Colonic mucosa (tissue), 4 donors: ENCODE measurements at regions not wholly inside any gene's neighbourhood (a gene's known extent, or its start where the extent isn't known, plus 50 kb on each side); places are given as distances from the start of the nearest gene placed in this dataset.

Experiments
- DNase-seq: peaks from one replicate; pipeline ENCODE4 v3.0.0-alpha.2; 2020
- H3K27ac ChIP-seq: fragments of 200-600 bp; one replicate; pipeline ENCODE4 v1.8.0; 2021
- H3K27me3 ChIP-seq: fragments of 200-600 bp; one replicate; pipeline ENCODE4 v1.8.0; 2021
- H3K36me3 ChIP-seq: fragments of 200-600 bp; one replicate; pipeline ENCODE4 v1.8.0; 2021
- H3K4me1 ChIP-seq: fragments of 200-600 bp; one replicate; pipeline ENCODE4 v1.8.0; 2021; ENCODE audit warnings: mild to moderate bottlenecking
- H3K4me3 ChIP-seq: fragments of 200-600 bp; one replicate; pipeline ENCODE4 v1.8.0; 2021
- H3K9ac ChIP-seq, 2 donors: one replicate each; pipeline ENCODE4 v1.7.0; 2013; ENCODE audit warnings: control low read depth in 2 of 2, low read depth in 2 of 2, low read length in 2 of 2
- H3K9me3 ChIP-seq: fragments of 200-600 bp; one replicate; pipeline ENCODE4 v1.8.0; 2021
- intact Hi-C: fragments of 100-400 bp; cut with DNase I; formaldehyde crosslinking; loops from one replicate; pipeline ENCODE4 v1.14.1; 2022
- TF ChIP-seq, protein P1 (sequence below): fragments of 200-600 bp; IDR thresholded peaks from one replicate; pipeline ENCODE4 v1.8.0; 2022; ENCODE audit warnings: antibody characterized with exemption, mild to moderate bottlenecking
- donor health status: healthy.
- donor health status: DM: no; HTN: no; CAD: no.
- donor health status: DM: no; HTN: no; CAD: no.

DNA sequence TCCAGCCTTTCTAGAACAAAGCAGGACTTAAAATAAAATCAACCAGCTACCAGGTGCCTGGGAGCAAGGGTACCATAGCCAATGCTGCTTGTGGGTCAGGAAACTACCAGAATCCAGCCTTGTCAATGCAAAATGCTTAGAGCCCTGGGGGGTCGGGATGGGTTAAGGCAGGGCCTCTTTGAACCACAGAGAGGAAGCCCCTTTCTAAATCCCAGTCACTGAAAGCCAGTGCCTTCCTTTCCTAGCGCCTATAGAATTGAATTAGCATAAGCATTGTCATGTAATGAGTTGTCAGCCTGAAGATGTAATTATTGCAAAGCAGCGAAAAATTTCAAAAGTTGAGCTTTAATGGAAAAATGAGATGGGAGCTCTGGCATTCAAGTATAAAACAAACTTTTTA lies 176.6 kb upstream of the DAB1 start:
- Histone ChIP-seq H3K27me3 (no peaks in the 10 kb centered on the region), H3K36me3 (no peaks in the 10 kb centered on the region), H3K4me3 (no peak overlapping the region), H3K9ac (no peak overlapping the region), H3K4me1 (no peaks in the 10 kb centered on the region), H3K9me3 (no peaks in the 10 kb centered on the region), H3K27ac (no peak overlapping the region)
- intact Hi-C loops: no loop called here
- no peak for DNase-seq
- TF ChIP-seq, protein P1, sequence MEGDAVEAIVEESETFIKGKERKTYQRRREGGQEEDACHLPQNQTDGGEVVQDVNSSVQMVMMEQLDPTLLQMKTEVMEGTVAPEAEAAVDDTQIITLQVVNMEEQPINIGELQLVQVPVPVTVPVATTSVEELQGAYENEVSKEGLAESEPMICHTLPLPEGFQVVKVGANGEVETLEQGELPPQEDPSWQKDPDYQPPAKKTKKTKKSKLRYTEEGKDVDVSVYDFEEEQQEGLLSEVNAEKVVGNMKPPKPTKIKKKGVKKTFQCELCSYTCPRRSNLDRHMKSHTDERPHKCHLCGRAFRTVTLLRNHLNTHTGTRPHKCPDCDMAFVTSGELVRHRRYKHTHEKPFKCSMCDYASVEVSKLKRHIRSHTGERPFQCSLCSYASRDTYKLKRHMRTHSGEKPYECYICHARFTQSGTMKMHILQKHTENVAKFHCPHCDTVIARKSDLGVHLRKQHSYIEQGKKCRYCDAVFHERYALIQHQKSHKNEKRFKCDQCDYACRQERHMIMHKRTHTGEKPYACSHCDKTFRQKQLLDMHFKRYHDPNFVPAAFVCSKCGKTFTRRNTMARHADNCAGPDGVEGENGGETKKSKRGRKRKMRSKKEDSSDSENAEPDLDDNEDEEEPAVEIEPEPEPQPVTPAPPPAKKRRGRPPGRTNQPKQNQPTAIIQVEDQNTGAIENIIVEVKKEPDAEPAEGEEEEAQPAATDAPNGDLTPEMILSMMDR: no peak

DNA sequence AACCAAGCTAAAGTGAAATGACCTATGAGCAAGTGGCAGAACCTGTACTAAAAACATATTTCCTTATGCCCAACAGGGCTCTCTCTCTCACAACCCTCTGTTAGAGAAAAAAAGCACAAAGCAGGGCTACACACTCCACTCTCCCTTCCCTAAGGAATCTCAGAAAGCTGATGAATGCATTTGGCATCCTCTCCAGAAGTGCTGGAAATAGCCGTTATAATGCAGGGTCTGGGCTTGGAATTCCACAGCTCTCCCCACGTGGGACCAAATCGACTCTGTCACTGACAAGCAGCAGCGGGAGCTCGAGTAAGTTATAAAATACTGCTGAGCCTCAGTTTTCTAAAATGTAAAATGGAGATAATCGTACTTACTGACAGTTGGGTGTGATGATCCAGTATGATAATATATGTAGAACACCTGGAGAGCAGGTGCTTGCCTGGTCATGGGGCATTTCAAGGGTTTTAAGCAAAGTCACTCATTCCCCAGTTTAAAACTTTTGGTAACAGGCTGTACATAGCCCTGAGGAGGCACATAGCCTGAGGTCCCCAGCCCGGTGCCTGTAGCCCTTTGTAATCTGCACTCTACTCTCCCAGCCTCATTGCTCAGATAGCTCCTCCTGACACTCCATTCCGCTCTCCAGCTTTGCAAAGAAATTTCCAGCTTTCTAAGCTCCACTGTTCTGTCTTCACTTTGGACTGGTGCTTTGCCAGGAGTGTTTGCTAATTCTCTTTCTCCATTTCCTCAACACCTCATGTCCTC lies 175.6 kb upstream of the DAB1 start:
- no peak for DNase-seq
- H3K4me1 ChIP-seq: no peaks in the 10 kb centered on the region
- H3K9ac ChIP-seq: no peak overlapping the region
- intact Hi-C loops: no loop called here
- H3K27ac ChIP-seq: no peak overlapping the region
- TF ChIP-seq, protein P1: no peak
- no peak overlapping the region for H3K4me3 ChIP-seq
- no peaks in the 10 kb centered on the region for H3K27me3 ChIP-seq
- H3K9me3 ChIP-seq: no peaks in the 10 kb centered on the region
- no peaks in the 10 kb centered on the region for H3K36me3 ChIP-seq

DNA sequence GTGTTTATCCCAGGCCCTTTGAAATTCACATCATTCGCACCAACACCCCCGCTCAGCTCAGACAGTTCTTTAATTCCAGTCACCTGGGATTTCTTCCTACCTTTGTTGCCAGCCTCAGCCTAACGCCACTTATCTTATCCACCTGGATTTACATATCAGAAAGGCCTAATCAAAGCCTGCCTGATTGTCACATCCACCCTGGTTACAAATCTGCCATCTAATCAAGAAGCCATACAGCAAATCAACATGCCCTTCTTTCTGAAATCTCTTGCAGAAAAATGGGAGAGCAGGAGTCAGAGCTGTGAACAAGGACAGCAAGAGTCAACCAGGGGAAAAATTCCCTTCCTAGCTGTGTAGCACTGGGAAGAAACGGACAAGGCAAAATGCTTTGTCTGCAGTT lies 173.2 kb upstream of the DAB1 start:
- no peak for DNase-seq
- Histone ChIP-seq H3K9me3 (no peaks in the 10 kb centered on the region), H3K36me3 (no peaks in the 10 kb centered on the region), H3K4me1 (no peaks in the 10 kb centered on the region), H3K4me3 (no peak overlapping the region), H3K27me3 (no peaks in the 10 kb centered on the region), H3K9ac (no peak overlapping the region), H3K27ac (no peak overlapping the region)
- intact Hi-C loops: no loop called here
- TF ChIP-seq, protein P1: no peak

DNA sequence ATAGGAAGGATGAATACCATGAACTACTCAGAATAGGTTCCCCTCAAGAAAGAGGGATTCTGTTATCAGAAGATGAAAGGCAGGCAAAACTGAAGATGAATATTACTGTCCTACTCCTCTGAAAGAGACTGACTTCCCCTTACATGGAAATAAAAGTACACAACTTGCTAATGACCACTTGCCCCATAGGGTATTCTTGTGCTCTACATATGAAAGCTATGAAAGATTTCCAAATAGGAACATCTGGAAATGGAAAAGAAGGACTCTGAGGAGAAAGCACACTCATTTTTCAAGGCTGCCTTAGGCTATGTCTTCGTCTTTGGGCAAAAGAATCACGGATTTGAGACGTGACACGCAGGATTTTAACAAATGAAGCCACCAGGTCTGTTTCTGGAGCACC lies 170.1 kb upstream of the DAB1 start:
- H3K4me3 ChIP-seq: no peak overlapping the region

DNA sequence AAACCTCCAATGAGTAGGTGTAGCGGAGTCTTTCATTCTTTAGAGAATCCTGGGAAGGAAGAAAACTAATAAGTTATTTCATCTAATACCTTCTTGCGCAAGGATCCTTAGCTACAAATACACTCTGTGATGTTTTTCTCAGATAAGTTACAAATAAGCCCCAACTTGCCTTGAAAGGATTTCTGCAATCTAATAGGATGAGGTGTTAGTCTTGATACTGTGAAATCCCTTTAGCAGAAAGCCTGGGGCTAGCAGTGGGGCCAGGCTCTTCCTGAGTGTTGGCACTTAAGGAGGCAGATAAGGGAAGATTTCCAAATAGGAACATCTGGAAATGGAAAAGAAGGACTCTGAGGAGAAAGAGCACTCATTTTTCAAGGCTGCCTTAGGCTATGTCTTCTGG lies 168.0 kb upstream of the DAB1 start:
- H3K36me3 ChIP-seq: no peaks in the 10 kb centered on the region
- H3K4me1 ChIP-seq: no peaks in the 10 kb centered on the region
- no peak overlapping the region for H3K4me3 ChIP-seq
- TF ChIP-seq, protein P1: no peak
- H3K9ac ChIP-seq: no peak overlapping the region
- H3K27ac ChIP-seq: no peak overlapping the region
- no peaks in the 10 kb centered on the region for H3K9me3 ChIP-seq
- DNase-seq: no peak
- no peaks in the 10 kb centered on the region for H3K27me3 ChIP-seq
- intact Hi-C loops: no loop called here

More for the DNA sequence above, 170.1 kb upstream of the DAB1 start:
- no peak overlapping the region for H3K9ac ChIP-seq
- TF ChIP-seq, protein P1: no peak
- H3K27ac ChIP-seq: no peak overlapping the region
- H3K27me3 ChIP-seq: no peaks in the 10 kb centered on the region
- no peak for DNase-seq
- no peaks in the 10 kb centered on the region for H3K9me3 ChIP-seq
- no peaks in the 10 kb centered on the region for H3K4me1 ChIP-seq
- intact Hi-C loops: no loop called here
- H3K36me3 ChIP-seq: no peaks in the 10 kb centered on the region
